ENCODE measurements at regions not wholly inside any gene's neighbourhood (a gene's known extent, or its start where the extent isn't known, plus 50 kb on each side); places are given as distances from the start of the nearest gene placed in this dataset.

GRCh38 chrX:106499473-106499872, 112.3 kb upstream of the RADX start:
- TF ChIP-seq, protein P1, sequence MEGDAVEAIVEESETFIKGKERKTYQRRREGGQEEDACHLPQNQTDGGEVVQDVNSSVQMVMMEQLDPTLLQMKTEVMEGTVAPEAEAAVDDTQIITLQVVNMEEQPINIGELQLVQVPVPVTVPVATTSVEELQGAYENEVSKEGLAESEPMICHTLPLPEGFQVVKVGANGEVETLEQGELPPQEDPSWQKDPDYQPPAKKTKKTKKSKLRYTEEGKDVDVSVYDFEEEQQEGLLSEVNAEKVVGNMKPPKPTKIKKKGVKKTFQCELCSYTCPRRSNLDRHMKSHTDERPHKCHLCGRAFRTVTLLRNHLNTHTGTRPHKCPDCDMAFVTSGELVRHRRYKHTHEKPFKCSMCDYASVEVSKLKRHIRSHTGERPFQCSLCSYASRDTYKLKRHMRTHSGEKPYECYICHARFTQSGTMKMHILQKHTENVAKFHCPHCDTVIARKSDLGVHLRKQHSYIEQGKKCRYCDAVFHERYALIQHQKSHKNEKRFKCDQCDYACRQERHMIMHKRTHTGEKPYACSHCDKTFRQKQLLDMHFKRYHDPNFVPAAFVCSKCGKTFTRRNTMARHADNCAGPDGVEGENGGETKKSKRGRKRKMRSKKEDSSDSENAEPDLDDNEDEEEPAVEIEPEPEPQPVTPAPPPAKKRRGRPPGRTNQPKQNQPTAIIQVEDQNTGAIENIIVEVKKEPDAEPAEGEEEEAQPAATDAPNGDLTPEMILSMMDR (IDR thresholded peaks at IDR 0.05), result no peak
- TF ChIP-seq EZH2 (IDR thresholded peaks at IDR 0.05), result no peak
